ENCODE measurements at regions not wholly inside any gene's neighbourhood (a gene's known extent, or its start where the extent isn't known, plus 50 kb on each side); places are given as distances from the start of the nearest gene placed in this dataset.

DNA sequence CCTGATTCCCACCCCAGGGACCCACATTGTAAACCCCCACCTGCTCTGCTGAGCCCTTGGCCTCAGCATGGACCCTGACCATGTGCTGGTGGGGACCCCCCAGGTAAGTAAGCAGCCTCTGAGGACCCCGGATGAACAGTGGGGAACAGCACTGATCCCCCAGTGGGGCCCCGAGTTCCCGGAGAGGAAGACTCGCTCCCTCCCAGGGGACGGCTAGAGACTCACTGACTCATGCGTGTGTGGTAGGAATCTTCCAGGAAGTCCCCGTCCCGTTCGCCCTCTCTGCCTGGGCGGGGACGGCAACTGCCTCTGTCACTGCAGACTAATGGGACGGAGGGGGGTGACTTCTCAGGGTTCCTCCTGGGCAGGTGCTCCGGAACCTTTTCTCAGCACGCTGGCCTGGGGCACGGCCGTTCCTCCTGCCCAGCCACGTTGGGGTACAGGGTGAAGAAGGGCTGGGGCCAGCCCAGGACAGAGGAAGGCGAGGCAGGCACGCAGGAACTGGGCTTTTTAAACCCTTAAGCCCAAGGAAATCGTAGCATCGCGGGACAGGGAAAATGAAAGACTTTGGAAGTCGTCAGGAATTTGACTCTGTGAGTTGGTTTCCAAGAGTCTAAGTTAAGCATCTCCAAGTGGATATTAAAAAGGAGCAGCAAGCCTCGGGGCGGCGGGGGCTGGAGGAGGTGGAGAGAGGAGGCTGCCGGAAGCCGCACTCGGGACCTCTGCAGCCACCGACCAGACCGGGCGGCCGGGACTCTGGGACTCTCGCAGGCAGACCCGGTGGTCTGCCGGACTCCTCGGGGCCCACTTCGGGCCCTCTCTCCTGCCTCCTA lies 178.7 kb downstream of the SEC14L1 start:
- Histone ChIP-seq H3K9me3 (replicated peaks; ENCODE audit: low read length) (no peaks in the 10 kb centered on the region), H3K4me2 (ENCODE audit: low read length) (peak overlapping the region; percentile 95), H3K36me3 (ENCODE audit: insufficient read depth, low read length) (peaks cover 9% of the 10 kb centered on the region), H3K9ac (ENCODE audit: low read depth, low read length) (peak overlapping the region; percentile 96), H3K4me3 (ENCODE audit: low read length) (peak overlapping the region; percentile 86), H3K27me3 (ENCODE audit: control insufficient read depth, insufficient read depth, low read length) (no peaks in the 10 kb centered on the region), H3K4me1 (ENCODE audit: control insufficient read depth, insufficient read depth, low read length) (peaks cover 69% of the 10 kb centered on the region)

DNA sequence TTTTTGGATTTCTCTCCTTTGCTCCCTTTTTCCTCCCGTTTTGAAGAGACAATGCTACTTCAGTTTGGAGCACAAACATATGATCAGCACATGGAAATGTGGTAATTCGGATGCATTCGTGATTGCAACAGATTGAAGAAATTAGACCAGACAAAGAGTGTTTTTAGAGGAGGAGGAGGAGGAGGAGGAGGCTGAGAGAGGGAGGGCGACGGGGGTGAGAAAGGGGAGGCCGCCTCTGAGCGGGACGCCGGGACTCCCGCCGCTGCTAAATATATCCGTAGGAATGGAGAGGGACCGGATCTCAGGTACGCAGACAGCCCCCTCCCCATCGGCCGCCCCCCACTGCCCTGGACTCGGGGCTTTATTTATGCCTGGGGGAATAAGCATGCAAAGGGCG lies 179.3 kb downstream of the SEC14L1 start:
- peaks cover 73% of the 10 kb centered on the region for H3K4me1 ChIP-seq (ENCODE audit: control insufficient read depth, insufficient read depth, low read length)
- H3K4me2 ChIP-seq (ENCODE audit: low read length), result peak overlapping the region; percentile 95

DNA sequence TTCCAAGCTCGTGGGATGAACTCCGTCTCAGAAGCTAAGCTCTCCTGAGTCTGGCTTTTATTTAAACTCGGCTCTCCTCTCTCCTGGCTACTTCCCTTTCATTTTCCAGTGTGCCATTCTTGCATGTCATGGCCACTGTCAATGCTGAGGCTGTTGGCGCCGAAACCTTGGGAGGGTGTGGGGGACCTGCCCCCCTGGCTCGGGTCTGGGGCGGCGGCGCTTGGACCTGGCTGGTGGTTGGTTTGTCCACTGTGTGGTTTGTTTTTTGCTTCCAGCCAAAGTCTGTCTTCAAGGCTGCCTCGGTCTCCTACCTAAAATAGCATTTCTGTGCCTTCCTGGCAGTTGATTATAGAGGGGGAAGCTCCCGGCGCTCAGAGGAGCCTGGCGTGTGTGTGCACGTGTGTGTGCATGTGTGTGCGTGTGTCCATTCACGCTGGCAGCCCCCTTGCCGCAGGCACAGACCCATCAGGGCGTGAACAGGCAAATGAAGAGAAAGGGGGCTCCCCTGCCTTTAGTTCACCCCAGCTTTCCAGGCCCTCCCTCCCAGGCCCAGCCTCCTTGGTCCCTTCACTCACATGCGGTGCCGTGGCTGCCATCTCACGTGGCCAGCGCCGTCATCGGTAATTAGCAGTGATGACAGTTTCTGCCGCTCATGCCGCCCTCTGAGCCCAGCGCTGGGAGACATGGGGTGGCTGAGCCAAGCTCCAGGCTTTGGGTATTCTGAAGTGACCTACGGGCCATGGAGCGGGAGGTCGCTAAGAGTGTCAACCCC lies 179.9 kb downstream of the SEC14L1 start:
- peaks cover 9% of the 10 kb centered on the region for H3K36me3 ChIP-seq (ENCODE audit: insufficient read depth, low read length)
- no peaks in the 10 kb centered on the region for H3K9me3 ChIP-seq (replicated peaks; ENCODE audit: low read length)
- H3K9ac ChIP-seq (ENCODE audit: low read depth, low read length), result peak overlapping the region; percentile 96
- H3K4me1 ChIP-seq (ENCODE audit: control insufficient read depth, insufficient read depth, low read length), result peaks cover 77% of the 10 kb centered on the region
- peak overlapping the region; percentile 86 for H3K4me3 ChIP-seq (ENCODE audit: low read length)
- no peaks in the 10 kb centered on the region for H3K27me3 ChIP-seq (ENCODE audit: control insufficient read depth, insufficient read depth, low read length)
- peak overlapping the region; percentile 95 for H3K4me2 ChIP-seq (ENCODE audit: low read length)

More for the DNA sequence above, 179.3 kb downstream of the SEC14L1 start:
- Histone ChIP-seq H3K4me3 (ENCODE audit: low read length) (peak overlapping the region; percentile 86), H3K9me3 (replicated peaks; ENCODE audit: low read length) (no peaks in the 10 kb centered on the region), H3K27me3 (ENCODE audit: control insufficient read depth, insufficient read depth, low read length) (no peaks in the 10 kb centered on the region), H3K36me3 (ENCODE audit: insufficient read depth, low read length) (peaks cover 9% of the 10 kb centered on the region), H3K9ac (ENCODE audit: low read depth, low read length) (peak overlapping the region; percentile 96)

DNA sequence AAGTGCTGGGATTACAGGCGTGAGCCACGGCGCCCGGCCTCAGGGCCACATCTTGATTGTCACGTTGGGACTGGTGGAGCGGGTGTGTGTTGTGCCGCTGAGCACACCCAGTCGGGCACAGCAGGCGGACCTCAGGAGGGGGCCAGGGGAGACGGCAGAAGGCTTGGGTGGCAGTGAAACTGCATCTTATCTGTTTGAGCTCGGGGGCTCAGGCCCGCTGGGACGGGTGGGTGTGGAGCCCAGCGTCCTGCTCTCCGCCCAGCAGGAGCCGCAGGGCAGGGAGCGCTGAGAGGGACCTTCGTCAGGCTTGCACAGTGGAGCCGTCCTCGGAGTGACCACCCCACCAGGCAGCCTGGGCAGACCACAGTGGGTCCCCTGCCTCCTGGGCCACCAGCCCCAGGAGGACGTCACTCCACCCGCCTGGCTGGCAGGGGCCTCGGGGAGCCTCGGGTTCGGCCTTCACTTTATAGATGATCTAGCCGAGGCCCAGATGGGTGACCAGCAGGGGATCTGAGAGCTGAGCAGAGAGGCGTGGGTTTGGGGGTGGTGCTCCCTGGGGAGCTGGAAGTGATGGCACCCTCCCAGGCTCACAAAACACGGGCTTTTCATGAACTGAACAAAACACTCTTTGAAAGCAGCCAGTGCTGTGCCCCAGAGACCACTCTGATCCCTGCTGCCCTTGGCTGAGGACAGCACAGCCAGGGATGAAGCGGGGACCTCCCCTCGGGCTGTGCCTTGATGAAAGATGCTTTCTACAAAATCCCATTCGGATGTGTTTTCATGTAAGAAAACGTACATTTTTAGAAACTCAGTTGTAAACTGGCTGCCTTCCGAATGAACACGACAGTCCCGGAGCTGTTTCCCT lies 181.1 kb downstream of the SEC14L1 start:
- H3K4me2 ChIP-seq (ENCODE audit: low read length), result peak overlapping the region; percentile 81
- peaks cover 77% of the 10 kb centered on the region for H3K4me1 ChIP-seq (ENCODE audit: control insufficient read depth, insufficient read depth, low read length)
- peaks cover 16% of the 10 kb centered on the region for H3K36me3 ChIP-seq (ENCODE audit: insufficient read depth, low read length)
- H3K9me3 ChIP-seq (replicated peaks; ENCODE audit: low read length), result no peaks in the 10 kb centered on the region
- no peaks in the 10 kb centered on the region for H3K27me3 ChIP-seq (ENCODE audit: control insufficient read depth, insufficient read depth, low read length)
- peak overlapping the region; percentile 82 for H3K9ac ChIP-seq (ENCODE audit: low read depth, low read length)
- peak overlapping the region; percentile 64 for H3K4me3 ChIP-seq (ENCODE audit: low read length)

DNA sequence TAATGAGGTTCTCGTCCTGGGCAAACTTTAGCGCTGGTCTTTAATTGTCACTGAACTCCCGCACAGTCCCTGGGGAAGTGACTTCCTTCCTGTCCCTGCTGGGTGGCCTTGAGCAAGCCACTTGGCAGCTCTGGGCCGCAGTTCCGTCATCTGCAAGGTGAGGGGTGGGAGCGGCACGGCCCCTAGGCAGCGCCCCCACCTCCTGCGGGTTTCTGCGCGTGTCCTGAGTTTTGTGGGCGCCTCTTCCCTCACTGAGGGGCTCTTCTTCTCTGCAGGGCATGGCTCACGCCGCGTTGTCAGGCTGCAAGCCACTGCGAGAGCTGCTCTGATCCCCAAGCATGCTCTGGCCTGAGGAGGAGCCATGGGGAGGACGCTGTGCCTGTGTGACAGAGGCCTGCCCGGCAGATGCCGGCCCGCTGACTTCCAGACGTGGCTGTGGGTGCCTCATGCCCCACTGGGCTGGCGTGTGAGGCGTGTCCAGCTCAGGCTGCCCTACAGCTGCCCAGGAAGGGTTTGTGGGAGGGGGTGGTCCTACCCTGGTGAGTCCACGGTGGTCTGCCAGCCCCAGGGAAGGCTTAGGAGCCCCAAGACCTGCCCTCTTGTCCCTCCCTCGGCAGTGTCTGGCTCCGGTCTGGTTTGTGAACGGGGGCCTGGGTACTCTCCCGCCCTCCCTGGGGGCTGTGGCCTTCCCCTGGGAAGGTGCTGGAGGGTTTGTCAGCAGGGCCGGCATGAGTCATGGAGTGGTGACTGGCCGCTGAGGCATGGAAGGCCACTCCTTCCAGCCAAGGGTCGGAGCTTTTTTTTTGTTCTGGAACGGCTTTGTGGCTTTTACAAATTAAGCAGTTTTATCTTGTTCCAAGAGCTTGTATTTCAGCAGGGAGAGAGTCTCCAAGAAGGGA lies 182.0 kb downstream of the SEC14L1 start:
- Histone ChIP-seq H3K4me3 (ENCODE audit: low read length) (peak overlapping the region; percentile 64), H3K36me3 (ENCODE audit: insufficient read depth, low read length) (peaks cover 20% of the 10 kb centered on the region), H3K9ac (ENCODE audit: low read depth, low read length) (peak overlapping the region; percentile 82), H3K4me1 (ENCODE audit: control insufficient read depth, insufficient read depth, low read length) (peaks cover 80% of the 10 kb centered on the region), H3K9me3 (replicated peaks; ENCODE audit: low read length) (no peaks in the 10 kb centered on the region), H3K4me2 (ENCODE audit: low read length) (peak overlapping the region; percentile 81), H3K27me3 (ENCODE audit: control insufficient read depth, insufficient read depth, low read length) (no peaks in the 10 kb centered on the region)

DNA sequence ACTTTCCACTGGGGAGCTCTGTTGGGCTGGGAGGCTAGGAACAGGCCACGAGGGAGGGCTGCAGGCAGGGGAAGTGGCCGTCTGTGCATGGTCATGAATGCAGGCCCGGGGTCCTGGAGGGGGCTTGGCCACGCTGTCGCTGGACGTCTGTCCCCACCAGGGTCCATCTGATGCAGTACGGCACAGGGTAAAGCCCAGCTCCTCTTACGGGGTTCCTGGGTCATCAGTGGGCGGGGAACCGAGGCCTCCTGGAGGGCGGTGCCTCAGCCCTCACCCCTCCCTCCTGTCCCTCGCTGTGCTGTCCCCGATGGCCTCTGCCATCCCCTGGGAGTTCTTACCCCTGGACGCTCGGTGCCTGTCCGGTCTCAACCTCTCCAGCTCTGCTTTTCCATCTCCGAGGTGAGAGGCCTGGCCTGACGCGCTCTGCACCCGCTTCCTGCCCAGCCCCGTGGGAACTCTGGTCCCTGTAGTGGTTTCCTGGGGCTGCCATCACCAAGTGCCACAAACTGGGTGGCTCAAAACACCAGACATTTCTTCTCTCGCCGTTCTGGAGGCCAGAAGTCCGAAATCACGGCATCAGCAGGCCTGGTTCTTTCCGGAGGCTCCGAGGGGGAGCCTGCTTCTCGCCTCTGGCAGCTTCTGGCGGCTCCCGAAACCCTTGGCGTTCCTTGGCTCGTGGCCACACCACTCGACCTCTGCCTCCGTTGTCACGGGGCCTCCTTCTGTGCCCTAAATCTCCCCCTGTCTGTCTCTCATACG lies 182.8 kb downstream of the SEC14L1 start:
- Histone ChIP-seq H3K9me3 (replicated peaks; ENCODE audit: low read length) (no peaks in the 10 kb centered on the region), H3K4me2 (ENCODE audit: low read length) (peak overlapping the region; percentile 81), H3K4me3 (ENCODE audit: low read length) (peak overlapping the region; percentile 64), H3K4me1 (ENCODE audit: control insufficient read depth, insufficient read depth, low read length) (peaks cover 82% of the 10 kb centered on the region), H3K27me3 (ENCODE audit: control insufficient read depth, insufficient read depth, low read length) (no peaks in the 10 kb centered on the region), H3K36me3 (ENCODE audit: insufficient read depth, low read length) (peaks cover 20% of the 10 kb centered on the region), H3K9ac (ENCODE audit: low read depth, low read length) (peak overlapping the region; percentile 82)

DNA sequence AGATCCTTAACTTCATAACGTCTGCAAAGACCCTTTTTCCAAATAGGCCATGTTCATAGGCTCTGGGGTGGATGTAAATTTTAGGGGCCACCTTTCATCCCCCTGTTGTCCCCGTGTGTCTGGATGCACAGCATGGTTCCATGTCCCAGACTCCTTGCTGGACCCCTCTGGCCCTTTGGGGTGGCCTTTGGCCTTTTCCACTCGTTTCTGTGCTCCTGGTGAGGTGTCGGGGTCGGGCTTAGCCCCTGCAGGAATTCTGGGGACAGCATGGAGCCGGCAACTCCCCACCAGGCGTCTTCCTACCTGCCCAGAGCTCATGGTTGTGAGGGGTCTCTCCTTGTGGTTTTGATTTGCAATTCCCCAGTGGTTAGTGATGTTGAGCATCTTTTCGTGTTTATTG lies 183.5 kb downstream of the SEC14L1 start:
- H3K4me1 ChIP-seq (ENCODE audit: control insufficient read depth, insufficient read depth, low read length), result peaks cover 75% of the 10 kb centered on the region
- H3K36me3 ChIP-seq (ENCODE audit: insufficient read depth, low read length), result peaks cover 20% of the 10 kb centered on the region
- H3K9me3 ChIP-seq (replicated peaks; ENCODE audit: low read length), result no peaks in the 10 kb centered on the region
- no peaks in the 10 kb centered on the region for H3K27me3 ChIP-seq (ENCODE audit: control insufficient read depth, insufficient read depth, low read length)
- H3K4me2 ChIP-seq (ENCODE audit: low read length), result peak overlapping the region; percentile 81
- peak overlapping the region; percentile 82 for H3K9ac ChIP-seq (ENCODE audit: low read depth, low read length)
- peak overlapping the region; percentile 64 for H3K4me3 ChIP-seq (ENCODE audit: low read length)

DNA sequence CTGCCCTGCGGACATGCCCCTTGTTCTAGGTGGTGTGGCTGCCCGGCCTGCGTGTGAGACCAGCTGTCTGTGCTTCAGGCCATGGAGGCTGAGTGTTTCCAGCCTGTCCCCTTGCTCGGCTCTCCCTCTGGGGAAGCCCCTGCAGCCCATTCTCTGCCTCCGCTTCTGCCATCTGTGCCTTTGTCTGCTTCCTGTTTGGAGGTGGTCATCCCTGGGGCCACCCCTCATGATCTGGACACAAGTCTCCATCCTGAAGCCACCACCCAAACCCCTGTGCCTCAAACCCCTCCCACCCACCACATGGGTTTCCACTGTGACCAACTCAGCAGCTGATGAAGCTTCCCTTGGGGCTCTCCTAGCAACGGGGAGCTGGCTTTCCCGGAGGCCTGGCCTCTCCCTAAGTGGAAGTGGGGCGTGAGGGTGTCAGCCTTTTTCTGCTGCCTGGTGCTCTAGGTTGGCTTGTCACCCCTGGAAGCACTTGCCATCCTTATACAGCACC lies 184.9 kb downstream of the SEC14L1 start:
- peak overlapping the region; percentile 51 for H3K4me3 ChIP-seq (ENCODE audit: low read length)
- H3K9ac ChIP-seq (ENCODE audit: low read depth, low read length), result peak overlapping the region; percentile 87
- peak overlapping the region; percentile 82 for H3K4me2 ChIP-seq (ENCODE audit: low read length)
- peaks cover 20% of the 10 kb centered on the region for H3K36me3 ChIP-seq (ENCODE audit: insufficient read depth, low read length)
- H3K27me3 ChIP-seq (ENCODE audit: control insufficient read depth, insufficient read depth, low read length), result no peaks in the 10 kb centered on the region
- H3K4me1 ChIP-seq (ENCODE audit: control insufficient read depth, insufficient read depth, low read length), result peaks cover 66% of the 10 kb centered on the region
- no peaks in the 10 kb centered on the region for H3K9me3 ChIP-seq (replicated peaks; ENCODE audit: low read length)

DNA sequence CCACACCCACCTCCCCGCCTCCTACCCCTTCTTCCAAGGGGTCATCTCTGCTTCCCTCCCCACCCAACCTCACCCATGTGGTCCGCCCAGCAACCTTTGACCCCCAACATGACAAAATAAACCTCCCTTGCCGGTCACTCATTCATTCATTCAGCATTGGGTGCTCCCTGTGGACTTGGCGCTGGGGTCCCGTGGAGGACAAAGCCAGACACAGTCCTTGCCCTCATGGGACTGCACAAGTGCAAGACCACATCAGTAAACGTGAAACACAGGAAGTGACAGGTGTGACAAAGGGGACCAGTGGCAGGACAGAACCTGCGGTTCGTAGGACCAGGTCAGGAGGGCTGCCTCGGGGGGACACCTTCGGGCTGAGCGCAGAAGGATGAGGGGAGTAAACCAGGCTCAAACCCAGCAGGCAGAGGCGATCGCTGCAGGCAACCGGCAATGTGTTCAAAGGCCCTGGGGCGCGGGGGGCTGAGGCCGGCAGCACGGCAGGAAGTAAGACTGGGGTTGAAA lies 185.4 kb downstream of the SEC14L1 start:
- Histone ChIP-seq H3K4me2 (ENCODE audit: low read length) (peak overlapping the region; percentile 82), H3K36me3 (ENCODE audit: insufficient read depth, low read length) (peaks cover 20% of the 10 kb centered on the region), H3K27me3 (ENCODE audit: control insufficient read depth, insufficient read depth, low read length) (no peaks in the 10 kb centered on the region), H3K4me3 (ENCODE audit: low read length) (peak overlapping the region; percentile 51), H3K4me1 (ENCODE audit: control insufficient read depth, insufficient read depth, low read length) (peaks cover 62% of the 10 kb centered on the region), H3K9me3 (replicated peaks; ENCODE audit: low read length) (no peaks in the 10 kb centered on the region), H3K9ac (ENCODE audit: low read depth, low read length) (peak overlapping the region; percentile 87)
